ENCODE measurements at regions not wholly inside any gene's neighbourhood (a gene's known extent, or its start where the extent isn't known, plus 50 kb on each side); places are given as distances from the start of the nearest gene placed in this dataset.
"Not testable (repeated sequence)": the region's sequence is repeated elsewhere in the genome, so short reads cannot be mapped to it uniquely, and the experiment has no call there.

- H3K4me3 Mint-ChIP-seq; ATAC-seq; H3K27me3 Mint-ChIP-seq; H3K27me3 ChIP-seq (ENCODE audit: control insufficient read depth in 2 of 2, insufficient read depth in 2 of 2, low read length in 2 of 2); H3K27ac ChIP-seq (ENCODE audit: low read depth, low read length); H3K4me3 ChIP-seq (ENCODE audit: low read length); H3K9me3 ChIP-seq (ENCODE audit: control insufficient read depth in 2 of 3, low read length in 3 of 3); H3K4me1 ChIP-seq (ENCODE audit: control insufficient read depth in 2 of 2, insufficient read depth in 2 of 2, low read length in 2 of 2); H3K9me3 Mint-ChIP-seq; intact Hi-C loops (cut with micrococcal nuclease); H3K36me3 ChIP-seq (ENCODE audit: control insufficient read depth in 2 of 3, insufficient read depth in 3 of 3, low read length in 3 of 3); DNase-seq; POLR2A ChIA-PET: not testable (repeated sequence)
- CTCF ChIA-PET, result interaction anchor here (0.8 kb wide), 1 partner anchor 389 kb away, joined by 3 read pairs; no protein-coding TSS in a partner anchor
- peaks cover 0 to 13% (median 0%) of the 10 kb centered on the region in 5 donors for H3K36me3 Mint-ChIP-seq
- H3K4me1 Mint-ChIP-seq, result peaks cover 6 to 45% (median 13%) of the 10 kb centered on the region in 7 donors
- peak overlapping the region in 1 of 9 donors; percentile 60 for H3K27ac Mint-ChIP-seq
Observed at GRCh38 chr1:234888247-234888646, 240.4 kb downstream of the TOMM20 start.

GRCh38 chr1:234887016-234887900 is 241.4 kb downstream of the TOMM20 start:
- Mint-ChIP-seq H3K9me3 (peaks cover 0 to 9% (median 2%) of the 10 kb centered on the region in 11 donors), H3K36me3 (peaks cover 0 to 16% (median 0%) of the 10 kb centered on the region in 5 donors), H3K27ac (peak overlapping the region in 1 of 9 donors; percentile 67), H3K4me3 (peak overlapping the region in 1 of 10 donors; percentile 39), H3K27me3 (no peaks in the 10 kb centered on the region), H3K4me1 (peaks cover 11 to 53% (median 18%) of the 10 kb centered on the region in 7 donors)
- Histone ChIP-seq H3K9me3 (ENCODE audit: control insufficient read depth in 2 of 3, low read length in 3 of 3) (no peaks in the 10 kb centered on the region), H3K4me3 (ENCODE audit: low read length) (no peak overlapping the region), H3K27ac (ENCODE audit: low read depth, low read length) (no peak overlapping the region), H3K27me3 (ENCODE audit: control insufficient read depth in 2 of 2, insufficient read depth in 2 of 2, low read length in 2 of 2) (no peaks in the 10 kb centered on the region), H3K36me3 (ENCODE audit: control insufficient read depth in 2 of 3, insufficient read depth in 3 of 3, low read length in 3 of 3) (no peaks in the 10 kb centered on the region), H3K4me1 (ENCODE audit: control insufficient read depth in 2 of 2, insufficient read depth in 2 of 2, low read length in 2 of 2) (no peaks in the 10 kb centered on the region)
- ATAC-seq (no peak), DNase-seq (no peak)
- POLR2A ChIA-PET, result no interaction called here
- intact Hi-C loops (cut with micrococcal nuclease), result no loop called here
- CTCF ChIA-PET, result no interaction called here

- Mint-ChIP-seq H3K9me3 (peaks cover 0 to 9% (median 2%) of the 10 kb centered on the region in 11 donors), H3K36me3 (peaks cover 0 to 16% (median 0%) of the 10 kb centered on the region in 5 donors), H3K27me3 (no peaks in the 10 kb centered on the region), H3K4me3 (no peak overlapping the region), H3K4me1 (peaks cover 15 to 59% (median 22%) of the 10 kb centered on the region in 7 donors), H3K27ac (no peak overlapping the region)
- ChIA-PET CTCF (no interaction called here), POLR2A (no interaction called here)
- intact Hi-C loops (cut with micrococcal nuclease), result no loop called here
- Histone ChIP-seq H3K36me3 (ENCODE audit: control insufficient read depth in 2 of 3, insufficient read depth in 3 of 3, low read length in 3 of 3) (no peaks in the 10 kb centered on the region), H3K9me3 (ENCODE audit: control insufficient read depth in 2 of 3, low read length in 3 of 3) (no peaks in the 10 kb centered on the region), H3K27me3 (ENCODE audit: control insufficient read depth in 2 of 2, insufficient read depth in 2 of 2, low read length in 2 of 2) (no peaks in the 10 kb centered on the region), H3K4me3 (ENCODE audit: low read length) (no peak overlapping the region), H3K27ac (ENCODE audit: low read depth, low read length) (no peak overlapping the region), H3K4me1 (ENCODE audit: control insufficient read depth in 2 of 2, insufficient read depth in 2 of 2, low read length in 2 of 2) (no peaks in the 10 kb centered on the region)
- DNase-seq (no peak), ATAC-seq (no peak)
Observed at GRCh38 chr1:234886081-234886984, 242.3 kb downstream of the TOMM20 start.

DNA sequence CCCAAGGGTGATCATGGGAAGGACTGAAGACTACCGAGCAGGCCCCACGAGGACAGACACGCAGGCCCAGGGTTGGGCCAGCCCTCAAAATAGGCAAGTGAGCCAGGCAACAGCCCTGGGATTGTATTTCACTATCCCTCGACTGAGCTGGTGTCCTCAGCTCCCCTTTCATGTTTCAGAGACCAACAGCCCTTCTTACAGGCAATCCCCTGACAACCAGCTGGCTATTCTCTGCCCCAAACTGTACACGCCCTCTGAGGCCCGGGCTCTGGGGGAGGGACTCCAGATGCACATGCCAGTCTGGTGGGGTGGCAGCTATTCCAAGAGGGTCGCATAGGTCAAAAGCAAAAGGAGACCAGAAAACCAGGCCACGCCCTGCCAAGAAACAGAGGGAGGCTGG is 243.0 kb downstream of the TOMM20 start:
- no peak for DNase-seq
- Histone ChIP-seq H3K4me1 (ENCODE audit: control insufficient read depth in 2 of 2, insufficient read depth in 2 of 2, low read length in 2 of 2) (no peaks in the 10 kb centered on the region), H3K27me3 (ENCODE audit: control insufficient read depth in 2 of 2, insufficient read depth in 2 of 2, low read length in 2 of 2) (no peaks in the 10 kb centered on the region), H3K4me3 (ENCODE audit: low read length) (no peak overlapping the region), H3K9me3 (ENCODE audit: control insufficient read depth in 2 of 3, low read length in 3 of 3) (no peaks in the 10 kb centered on the region), H3K36me3 (ENCODE audit: control insufficient read depth in 2 of 3, insufficient read depth in 3 of 3, low read length in 3 of 3) (no peaks in the 10 kb centered on the region), H3K27ac (ENCODE audit: low read depth, low read length) (no peak overlapping the region)
- Mint-ChIP-seq H3K4me3 (no peak overlapping the region), H3K27ac (no peak overlapping the region), H3K36me3 (peaks cover 0 to 16% (median 0%) of the 10 kb centered on the region in 5 donors), H3K4me1 (peaks cover 15 to 53% (median 22%) of the 10 kb centered on the region in 7 donors), H3K27me3 (no peaks in the 10 kb centered on the region), H3K9me3 (peaks cover 0 to 9% (median 2%) of the 10 kb centered on the region in 11 donors)
- POLR2A ChIA-PET, result no interaction called here
- no peak for ATAC-seq
- intact Hi-C loops (cut with micrococcal nuclease), result no loop called here
- CTCF ChIA-PET, result no interaction called here

- Mint-ChIP-seq H3K4me1 (peaks cover 15 to 48% (median 22%) of the 10 kb centered on the region in 7 donors), H3K27me3 (no peaks in the 10 kb centered on the region), H3K27ac (no peak overlapping the region), H3K4me3 (no peak overlapping the region), H3K9me3 (peaks cover 0 to 9% (median 2%) of the 10 kb centered on the region in 11 donors), H3K36me3 (peaks cover 0 to 13% (median 0%) of the 10 kb centered on the region in 5 donors)
- ChIA-PET POLR2A (no interaction called here), CTCF (no interaction called here)
- Histone ChIP-seq H3K36me3 (ENCODE audit: control insufficient read depth in 2 of 3, insufficient read depth in 3 of 3, low read length in 3 of 3) (no peaks in the 10 kb centered on the region), H3K27ac (ENCODE audit: low read depth, low read length) (no peak overlapping the region), H3K27me3 (ENCODE audit: control insufficient read depth in 2 of 2, insufficient read depth in 2 of 2, low read length in 2 of 2) (no peaks in the 10 kb centered on the region), H3K4me1 (ENCODE audit: control insufficient read depth in 2 of 2, insufficient read depth in 2 of 2, low read length in 2 of 2) (no peaks in the 10 kb centered on the region), H3K4me3 (ENCODE audit: low read length) (no peak overlapping the region), H3K9me3 (ENCODE audit: control insufficient read depth in 2 of 3, low read length in 3 of 3) (no peaks in the 10 kb centered on the region)
- ATAC-seq, result no peak
- intact Hi-C loops (cut with micrococcal nuclease), result no loop called here
- DNase-seq, result no peak
Observed at GRCh38 chr1:234884701-234885100, 243.9 kb downstream of the TOMM20 start.

GRCh38 chr1:234884006-234884405 is 244.6 kb downstream of the TOMM20 start:
- H3K27me3 ChIP-seq (ENCODE audit: control insufficient read depth in 2 of 2, insufficient read depth in 2 of 2, low read length in 2 of 2), result no peaks in the 10 kb centered on the region
- intact Hi-C loops (cut with micrococcal nuclease), result no loop called here
- Mint-ChIP-seq H3K27ac (no peak overlapping the region), H3K9me3 (peaks cover 0 to 9% (median 2%) of the 10 kb centered on the region in 11 donors), H3K36me3 (peaks cover 0 to 12% (median 0%) of the 10 kb centered on the region in 5 donors), H3K27me3 (no peaks in the 10 kb centered on the region), H3K4me3 (no peak overlapping the region), H3K4me1 (peaks cover 18 to 53% (median 22%) of the 10 kb centered on the region in 7 donors)
- no peak overlapping the region for H3K27ac ChIP-seq (ENCODE audit: low read depth, low read length)
- CTCF ChIA-PET, result no interaction called here
- H3K36me3 ChIP-seq (ENCODE audit: control insufficient read depth in 2 of 3, insufficient read depth in 3 of 3, low read length in 3 of 3), result no peaks in the 10 kb centered on the region
- POLR2A ChIA-PET, result no interaction called here
- no peak overlapping the region for H3K4me3 ChIP-seq (ENCODE audit: low read length)
- DNase-seq (no peak), ATAC-seq (no peak)
- H3K4me1 ChIP-seq (ENCODE audit: control insufficient read depth in 2 of 2, insufficient read depth in 2 of 2, low read length in 2 of 2), result no peaks in the 10 kb centered on the region
- H3K9me3 ChIP-seq (ENCODE audit: control insufficient read depth in 2 of 3, low read length in 3 of 3), result no peaks in the 10 kb centered on the region
